SK-N-SH treated with all-trans-retinoic acid at 6 μM for 48 hours (cell line): ENCODE measurements at regions not wholly inside any gene's neighbourhood (a gene's known extent, or its start where the extent isn't known, plus 50 kb on each side); places are given as distances from the start of the nearest gene placed in this dataset.

Experiments used
- ATAC-seq: fragments of 200-7000 bp; cut with Tn5 transposase; 3 replicates; pipeline ENCODE4 v1.9.1; 2020; ENCODE audit warnings: mild to moderate bottlenecking, moderate library complexity
- ARNTL ChIP-seq: fragments of 450-650 bp; formaldehyde crosslinking; IDR thresholded peaks from 2 replicates; pipeline ENCODE4 v1.5.0; 2020; ENCODE audit warnings: low read depth, mild to moderate bottlenecking, moderate library complexity, borderline replicate concordance
- CREB5 ChIP-seq: fragments of 250-450 bp; sonication (Bioruptor Pico); IDR thresholded peaks from 2 replicates; pipeline ENCODE4 v1.5.1; 2020; ENCODE audit warnings: low read depth, mild to moderate bottlenecking, moderate library complexity
- CSDC2 ChIP-seq: fragments of 250-450 bp; sonication (Bioruptor Pico); IDR thresholded peaks from 2 replicates; pipeline ENCODE4 v1.5.0; 2020; ENCODE audit warnings: mild to moderate bottlenecking, moderate library complexity
- CSRNP3 ChIP-seq: fragments of 250-450 bp; sonication (Bioruptor Pico); IDR thresholded peaks from 2 replicates; pipeline ENCODE4 v1.5.1; 2021; ENCODE audit warnings: mild to moderate bottlenecking, moderate library complexity
- ESRRG ChIP-seq: fragments of 250-450 bp; sonication (Bioruptor Pico); IDR thresholded peaks from 2 replicates; pipeline ENCODE4 v1.6.1; 2021; ENCODE audit warnings: mild to moderate bottlenecking
- GLIS3 ChIP-seq: fragments of 250-450 bp; sonication (Bioruptor Pico); IDR thresholded peaks from 2 replicates; pipeline ENCODE4 v1.5.0; 2020; ENCODE audit warnings: mild to moderate bottlenecking, moderate library complexity
- ISL1 ChIP-seq: fragments of 250-450 bp; sonication (Bioruptor Pico); IDR thresholded peaks from 2 replicates; pipeline ENCODE4 v2.1.2; 2022; ENCODE audit warnings: mild to moderate bottlenecking, moderate library complexity
- OSR1 ChIP-seq: fragments of 250-450 bp; sonication (Bioruptor Pico); IDR thresholded peaks from 2 replicates; pipeline ENCODE4 v1.8.0; 2022; ENCODE audit warnings: moderate library complexity, mild to moderate bottlenecking, inconsistent platforms
- PATZ1 ChIP-seq: fragments of 250-450 bp; sonication (Bioruptor Pico); IDR thresholded peaks from 2 replicates; pipeline ENCODE4 v1.8.0; 2020; ENCODE audit warnings: mild to moderate bottlenecking, moderate library complexity, borderline replicate concordance
- POU6F1 ChIP-seq: fragments of 250-450 bp; sonication (Bioruptor Pico); IDR thresholded peaks from 2 replicates; pipeline ENCODE4 v1.8.0; 2021; ENCODE audit warnings: low read depth, mild to moderate bottlenecking, moderate library complexity, borderline replicate concordance
- SNAI2 ChIP-seq: fragments of 250-450 bp; sonication (Bioruptor Pico); IDR thresholded peaks from 2 replicates; pipeline ENCODE4 v1.5.0; 2020; ENCODE audit warnings: mild to moderate bottlenecking, moderate library complexity
- TCF4 ChIP-seq: fragments of 250-450 bp; sonication (Bioruptor Pico); IDR thresholded peaks from 2 replicates; pipeline ENCODE4 v1.8.0; 2021; ENCODE audit warnings: mild to moderate bottlenecking, moderate library complexity, borderline replicate concordance
- TSHZ2 ChIP-seq: fragments of 250-450 bp; sonication (Bioruptor Pico); IDR thresholded peaks from 2 replicates; pipeline ENCODE4 v1.5.0; 2020; ENCODE audit warnings: mild to moderate bottlenecking, moderate library complexity
- ZFP30 ChIP-seq: fragments of 450-650 bp; formaldehyde crosslinking; IDR thresholded peaks from 2 replicates; pipeline ENCODE4 v1.5.0; 2022; ENCODE audit warnings: mild to moderate bottlenecking, moderate library complexity
- ZNF565 ChIP-seq: fragments of 450-650 bp; formaldehyde crosslinking; conservative IDR thresholded peaks from 2 replicates; pipeline ENCODE4 v1.5.0; 2020; ENCODE audit warnings: low read depth, mild to moderate bottlenecking, moderate library complexity
- ZNF70 ChIP-seq: fragments of 450-650 bp; formaldehyde crosslinking; IDR thresholded peaks from 2 replicates; pipeline ENCODE4 v1.5.0; 2020; ENCODE audit warnings: mild to moderate bottlenecking, moderate library complexity

GRCh38 chr13:53921473-53921872 is 892.9 kb downstream of the OLFM4 start:
- no peak for TF ChIP-seq CSRNP3 (CRISPR knock-in tag)
- no peak for TF ChIP-seq ZNF70 (CRISPR knock-in tag)
- no peak for TF ChIP-seq TSHZ2
- no peak for TF ChIP-seq CREB5 (CRISPR knock-in tag)
- no peak for TF ChIP-seq PATZ1 (CRISPR knock-in tag)
- TF ChIP-seq TCF4 (CRISPR knock-in tag): no peak
- TF ChIP-seq ZFP30: no peak
- no peak for TF ChIP-seq ZNF565 (CRISPR knock-in tag)
- no peak for TF ChIP-seq GLIS3 (CRISPR knock-in tag)
- TF ChIP-seq ARNTL (CRISPR knock-in tag): no peak
- no peak for ATAC-seq

GRCh38 chr13:53941588-53942190 is 913.1 kb downstream of the OLFM4 start:
- no peak for TF ChIP-seq ZNF70 (CRISPR knock-in tag)
- no peak for TF ChIP-seq ISL1 (CRISPR knock-in tag)
- no peak for TF ChIP-seq TCF4 (CRISPR knock-in tag)
- TF ChIP-seq PATZ1 (CRISPR knock-in tag): no peak
- no peak for TF ChIP-seq SNAI2 (CRISPR knock-in tag)
- no peak for TF ChIP-seq GLIS3 (CRISPR knock-in tag)
- TF ChIP-seq ZFP30: no peak
- no peak for TF ChIP-seq OSR1 (CRISPR knock-in tag)
- no peak for TF ChIP-seq POU6F1 (CRISPR knock-in tag)
- no peak for TF ChIP-seq CSRNP3 (CRISPR knock-in tag)
- no peak for TF ChIP-seq ESRRG (CRISPR knock-in tag)
- no peak for ATAC-seq

- no peak for TF ChIP-seq CREB5 (CRISPR knock-in tag)
- TF ChIP-seq GLIS3 (CRISPR knock-in tag): no peak
- no peak for TF ChIP-seq CSDC2 (CRISPR knock-in tag)
- ATAC-seq: no peak
Observed at GRCh38 chr13:53946500-53946899, 917.9 kb downstream of the OLFM4 start.
